ENCODE measurements at regions not wholly inside any gene's neighbourhood (a gene's known extent, or its start where the extent isn't known, plus 50 kb on each side); places are given as distances from the start of the nearest gene placed in this dataset.

DNA sequence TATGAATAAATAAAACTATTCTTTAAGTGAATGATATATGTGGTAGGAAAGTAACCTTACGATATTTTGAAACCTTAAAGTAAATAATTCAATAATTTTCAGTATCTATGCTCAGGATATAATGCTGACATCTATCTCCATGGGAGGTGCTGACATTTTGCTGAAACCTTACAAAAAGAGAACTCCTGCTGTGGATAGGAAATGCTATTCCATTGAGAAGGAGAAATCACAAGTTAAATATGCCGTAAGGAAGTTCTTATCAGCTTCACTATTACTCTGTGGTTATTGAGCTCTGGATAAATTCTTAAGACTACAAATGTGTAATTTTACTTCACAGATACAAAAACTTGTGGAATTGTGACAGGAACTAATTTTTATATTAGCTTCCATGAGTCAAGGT lies 722.1 kb downstream of the TMTC2 start:
- DNase-seq = no peak

GRCh38 chr12:83408146-83408545 lies 721.4 kb downstream of the TMTC2 start:
- no peak for DNase-seq

DNA sequence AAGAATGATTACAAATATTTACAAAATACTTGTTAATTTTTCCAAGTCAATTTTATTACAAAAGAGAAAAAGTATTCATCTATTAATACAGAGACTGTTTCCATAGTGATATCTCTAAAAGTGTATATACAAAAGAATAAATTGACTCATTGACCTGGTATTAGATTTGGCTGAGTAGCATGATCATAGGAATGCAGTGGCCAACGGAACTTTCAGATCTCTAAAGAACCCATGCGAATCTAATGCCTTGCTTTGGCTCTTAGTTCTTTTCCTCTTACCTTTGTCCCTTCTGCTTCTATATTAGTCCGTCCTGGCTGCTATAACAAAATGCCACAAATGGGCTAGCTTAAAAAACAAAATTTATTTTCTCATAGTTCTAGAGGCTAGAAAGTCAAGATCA lies 717.8 kb downstream of the TMTC2 start:
- no peak for DNase-seq

DNA sequence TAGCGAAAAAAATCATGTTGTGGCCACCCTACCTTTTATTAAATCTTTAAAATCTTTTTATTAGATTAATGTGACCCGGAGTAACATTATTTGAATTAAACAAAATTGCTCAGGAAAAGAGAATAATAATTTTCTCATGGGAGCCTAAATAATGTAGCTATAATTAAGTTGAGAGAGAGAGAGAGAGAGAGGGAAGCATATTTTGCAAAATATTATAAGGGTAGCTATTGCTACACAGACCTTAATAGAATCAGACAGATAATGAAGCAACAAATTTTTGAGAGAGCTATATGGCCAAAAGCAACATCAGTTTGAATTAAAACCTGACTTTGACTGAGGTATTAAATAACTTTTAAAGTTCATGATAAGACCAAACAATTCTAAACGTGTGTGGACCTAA lies 703.5 kb downstream of the TMTC2 start:
- no peak for DNase-seq

DNA sequence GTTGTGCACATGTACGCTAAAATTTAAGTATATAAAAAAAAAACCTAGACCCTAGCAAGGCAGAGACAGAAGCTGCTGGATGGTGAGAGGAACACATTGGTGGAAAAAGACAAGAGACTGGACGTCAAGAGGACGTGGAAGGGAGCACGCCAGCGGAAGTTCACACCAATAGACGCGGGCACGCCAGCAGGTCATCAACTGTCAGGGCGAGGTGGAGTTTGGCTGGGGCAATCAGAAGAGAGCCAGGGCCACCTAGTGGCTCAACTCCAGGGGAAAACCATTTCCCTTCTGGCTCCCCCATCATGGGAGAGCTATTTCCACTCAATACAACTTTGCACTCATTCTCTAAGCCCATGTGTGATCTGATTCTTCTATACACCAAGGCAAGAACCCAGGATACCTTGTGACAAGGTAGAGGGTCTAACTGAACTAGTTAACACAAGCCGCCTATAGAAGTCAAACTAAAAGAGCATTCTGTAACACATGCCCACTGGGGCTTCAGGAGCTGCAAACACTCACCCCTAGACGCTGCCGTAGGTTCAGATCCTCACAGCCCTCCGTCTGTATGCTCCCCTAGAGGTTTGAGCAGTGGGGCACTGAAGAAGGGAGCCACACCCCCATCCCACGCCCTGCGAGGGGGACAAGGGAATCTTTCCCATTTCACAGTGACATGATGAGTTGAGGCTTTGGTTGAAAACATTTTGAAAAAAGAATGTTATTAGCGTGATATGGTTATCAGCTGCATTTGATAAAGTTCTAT lies 702.7 kb downstream of the TMTC2 start:
- no peak for DNase-seq

- DNase-seq = no peak
These were observed 701.8 kb downstream of the TMTC2 start for GRCh38 chr12:83388551-83388950.

GRCh38 chr12:83386527-83387264 lies 700.0 kb downstream of the TMTC2 start:
- no peak for DNase-seq

DNA sequence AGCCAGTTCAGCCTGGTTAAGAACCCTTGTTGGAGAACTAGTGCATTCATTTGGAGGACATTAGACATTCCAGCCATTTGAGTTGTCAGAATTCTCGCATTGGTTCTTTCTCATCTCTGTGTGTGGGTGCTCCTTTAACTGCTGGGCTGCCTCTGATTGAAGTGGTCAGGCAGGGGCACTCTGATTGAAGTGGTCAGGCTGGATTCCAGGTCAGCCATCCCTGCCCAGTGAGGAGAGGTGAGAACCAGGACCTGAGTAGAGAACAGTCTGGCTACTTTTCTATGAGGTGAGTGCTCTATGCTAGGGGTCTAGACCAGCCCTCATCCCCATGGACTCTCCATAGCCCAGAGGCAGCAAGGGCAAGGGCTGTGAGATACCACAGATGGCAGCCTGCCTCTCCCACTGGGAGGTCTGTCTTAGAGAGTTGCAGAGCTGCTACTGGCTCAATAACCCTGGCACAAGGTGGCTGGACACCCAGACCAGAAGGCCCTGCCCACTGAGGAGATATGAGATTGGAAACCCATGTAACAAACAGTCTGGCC lies 691.6 kb downstream of the TMTC2 start:
- DNase-seq = no peak

GRCh38 chr12:83365317-83365716 lies 678.6 kb downstream of the TMTC2 start:
- no peak for DNase-seq

DNA sequence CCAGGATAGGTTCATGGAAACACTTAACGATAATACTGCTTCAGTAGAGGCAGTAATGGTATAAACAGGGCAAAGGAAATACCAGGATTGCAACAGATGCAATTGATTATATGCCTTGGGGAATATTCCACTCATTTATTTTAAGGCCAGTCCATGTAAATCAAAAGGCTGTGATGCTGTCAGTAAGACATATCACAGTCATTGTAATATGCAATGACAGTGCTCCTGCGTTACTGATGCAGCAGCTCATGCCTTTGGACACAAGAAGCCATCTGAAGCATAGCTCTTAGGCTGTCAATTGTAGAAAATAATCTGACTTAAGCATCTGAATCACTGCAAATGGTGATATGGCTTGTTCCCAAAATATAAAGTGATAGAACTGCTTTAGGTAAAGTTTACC lies 674.8 kb downstream of the TMTC2 start:
- no peak for DNase-seq

GRCh38 chr12:83361071-83361470 lies 674.4 kb downstream of the TMTC2 start:
- no peak for DNase-seq

DNA sequence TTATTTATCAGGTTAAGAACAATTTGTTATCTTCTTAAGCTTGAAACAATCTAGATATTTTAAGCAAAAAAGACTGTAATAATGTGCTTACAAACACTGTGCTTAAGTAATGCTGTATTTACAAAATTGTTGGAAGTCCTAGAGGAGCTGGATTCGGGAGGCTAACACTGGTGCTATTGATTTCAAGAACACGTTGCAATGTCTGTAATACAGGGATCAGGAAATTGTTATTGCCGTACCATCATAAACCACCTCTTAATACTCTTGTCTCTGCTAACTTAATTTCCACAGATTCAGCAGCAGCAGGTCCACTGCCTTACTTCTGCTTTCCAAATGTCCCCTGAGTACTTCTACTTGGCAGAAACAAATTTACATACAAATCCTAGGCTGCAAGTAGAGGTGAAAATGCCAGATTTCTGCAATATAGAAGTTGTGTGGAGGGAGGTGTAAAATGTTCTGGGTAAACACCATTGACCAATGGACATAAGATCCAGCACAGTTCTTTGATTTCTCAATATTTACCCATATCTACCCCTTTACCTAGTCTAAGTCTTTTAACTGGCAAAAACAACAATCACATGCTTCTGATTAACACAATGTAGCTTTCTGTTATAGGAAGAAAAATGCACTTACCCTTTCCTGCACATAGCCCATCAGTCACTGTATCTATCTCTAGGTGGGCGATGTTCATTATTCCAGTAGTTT lies 663.4 kb downstream of the TMTC2 start:
- no peak for DNase-seq

- DNase-seq = no peak
These were observed 659.6 kb downstream of the TMTC2 start for GRCh38 chr12:83346333-83346732.

DNA sequence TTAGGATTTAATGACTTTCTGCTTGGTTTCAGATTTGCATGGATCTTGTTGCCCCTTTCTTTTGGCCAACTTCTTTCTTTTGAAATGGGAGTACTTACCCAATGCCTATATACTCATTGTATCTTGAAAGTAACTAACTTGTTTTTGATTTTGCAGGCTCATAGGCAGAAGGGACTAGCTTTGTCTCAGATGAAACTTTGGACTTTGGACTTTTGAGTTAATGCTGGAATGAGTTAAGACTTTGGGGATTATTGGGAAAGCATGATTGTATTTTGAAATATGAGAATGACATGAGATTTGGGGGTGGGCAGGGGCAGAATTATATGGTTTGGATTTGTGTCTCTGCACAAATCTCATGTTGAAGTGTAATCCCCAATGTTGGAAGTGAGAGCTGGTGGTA lies 657.1 kb downstream of the TMTC2 start:
- no peak for DNase-seq

- DNase-seq = no peak
These were observed 649.0 kb downstream of the TMTC2 start for GRCh38 chr12:83335748-83336147.

GRCh38 chr12:83326666-83327065 lies 640.0 kb downstream of the TMTC2 start:
- DNase-seq = no peak

GRCh38 chr12:83323866-83324265 lies 637.2 kb downstream of the TMTC2 start:
- no peak for DNase-seq

- no peak for DNase-seq
These were observed 636.1 kb downstream of the TMTC2 start for GRCh38 chr12:83322809-83323208.

DNA sequence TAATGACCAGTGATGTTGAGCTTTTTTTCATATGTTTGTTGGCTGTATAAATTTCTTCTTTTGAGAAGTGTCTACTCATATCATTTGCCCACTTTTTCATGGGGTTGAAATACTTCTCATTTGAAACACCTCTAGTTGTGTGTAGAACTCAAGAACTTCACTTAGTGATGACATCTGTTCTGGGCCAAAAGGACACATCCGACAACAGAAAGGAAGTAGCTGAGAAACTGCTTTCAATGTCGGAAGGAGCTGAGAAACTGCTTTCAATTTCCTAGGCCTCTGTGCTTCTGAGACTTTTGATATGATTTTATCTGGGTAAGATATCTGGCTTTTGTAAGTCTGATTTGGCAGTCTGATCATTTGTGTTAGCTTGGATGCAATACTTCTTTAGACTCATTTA lies 635.3 kb downstream of the TMTC2 start:
- no peak for DNase-seq

- DNase-seq = no peak
These were observed 633.6 kb downstream of the TMTC2 start for GRCh38 chr12:83320350-83320749.

- DNase-seq = no peak
These were observed 631.8 kb downstream of the TMTC2 start for GRCh38 chr12:83318386-83319098.

- no peak for DNase-seq
These were observed 630.9 kb downstream of the TMTC2 start for GRCh38 chr12:83317595-83317994.

DNA sequence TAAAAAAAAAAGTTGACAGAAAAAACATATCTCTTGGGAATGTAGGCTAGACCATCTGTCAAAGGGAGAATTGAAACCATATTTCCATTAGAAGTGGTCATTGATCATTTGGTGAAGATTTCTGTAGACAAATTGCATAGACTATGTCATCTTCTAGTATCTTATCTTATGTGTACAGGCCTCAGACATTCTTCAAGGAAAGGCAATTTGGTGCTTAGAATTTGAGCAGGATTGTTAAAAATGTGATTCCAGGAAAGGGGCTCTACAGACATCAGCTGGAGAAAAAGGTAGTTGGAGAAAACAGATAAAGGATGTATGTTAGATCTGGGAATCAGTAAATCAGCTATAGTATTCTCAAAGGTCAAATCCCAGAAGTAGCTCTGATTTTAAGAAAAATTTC lies 627.1 kb downstream of the TMTC2 start:
- no peak for DNase-seq
